Caco-2 (cell line): ENCODE measurements at regions not wholly inside any gene's neighbourhood (a gene's known extent, or its start where the extent isn't known, plus 50 kb on each side); places are given as distances from the start of the nearest gene placed in this dataset.

ENCODE experiments used
- BruUV-seq: library from RNA; stranded (reverse); fragments of 400-500 nt; replicated peaks from 2 replicates; lab custom pipeline; 2021; lab: Mats Ljungman, UMichigan
- CTCF ChIA-PET: fragments of 300-600 bp; sonication (Branson Sonifier 250); formaldehyde crosslinking; loops from one replicate; lab custom pipeline; 2022; ENCODE audit warnings: antibody characterized with exemption; lab: Charles Lee
- POLR2A ChIA-PET: fragments of 300-600 bp; sonication (Branson Sonifier 250); formaldehyde crosslinking; loops from one replicate; lab custom pipeline; 2022; ENCODE audit warnings: antibody characterized with exemption; lab: Charles Lee
- DNase-seq, 2 experiments: peaks; one replicate each; pipeline versions ENCODE4 v3.0.0 to v3.0.0-alpha.2; 2020 to 2022
- H3K27me3 ChIP-seq: replicated peaks from 2 replicates; pipeline ENCODE4 v1.6.0; 2011; ENCODE audit warnings: low read length; ENCODE audit not compliant: control insufficient read depth, insufficient read depth
- H3K36me3 ChIP-seq: 2 replicates; pipeline ENCODE4 v1.5.1; 2011; ENCODE audit warnings: low read length; ENCODE audit not compliant: control insufficient read depth, insufficient read depth
- H3K4me1 ChIP-seq: fragments of 250-450 bp; sonication (Bioruptor Pico); 2 replicates; pipeline ENCODE4 v1.5.1; 2020; ENCODE audit warnings: mild to moderate bottlenecking
- H3K4me3 ChIP-seq: 2 replicates; pipeline ENCODE4 v1.5.1; 2011; ENCODE audit warnings: low read depth, mild to moderate bottlenecking, control low read depth, low read length
- H3K9me3 ChIP-seq: fragments of 250-450 bp; sonication (Bioruptor Pico); 2 replicates; pipeline ENCODE4 v1.5.1; 2020; ENCODE audit warnings: mild to moderate bottlenecking, moderate library complexity
- H3K27ac Mint-ChIP-seq: one replicate; pipeline ENCODE4 v1.8.0; 2022; ENCODE audit warnings: mixed read lengths; ENCODE audit not compliant: unreplicated experiment
- H3K27me3 Mint-ChIP-seq: one replicate; pipeline ENCODE4 v1.8.0; 2022; ENCODE audit warnings: mixed read lengths; ENCODE audit not compliant: insufficient read depth, unreplicated experiment
- H3K36me3 Mint-ChIP-seq: one replicate; pipeline ENCODE4 v1.8.0; 2022; ENCODE audit warnings: mild to moderate bottlenecking, mixed read lengths; ENCODE audit not compliant: insufficient read depth, unreplicated experiment
- H3K4me1 Mint-ChIP-seq: one replicate; pipeline ENCODE4 v1.8.0; 2022; ENCODE audit warnings: low read depth, mixed read lengths; ENCODE audit not compliant: unreplicated experiment
- H3K4me3 Mint-ChIP-seq: one replicate; pipeline ENCODE4 v1.8.0; 2022; ENCODE audit warnings: mild to moderate bottlenecking, moderate library complexity, mixed read lengths; ENCODE audit not compliant: unreplicated experiment
- H3K9me3 Mint-ChIP-seq: one replicate; pipeline ENCODE4 v1.8.0; 2022; ENCODE audit warnings: mixed read lengths; ENCODE audit not compliant: unreplicated experiment
- CTCF ChIP-seq, 2 experiments: fragments of 200-600 bp in 1 of 2; IDR thresholded peaks; 1 replicate in 1 of 2; 2 replicates in 1 of 2; pipeline versions ENCODE4 v1.5.1 to v1.8.0; 2011 to 2022; ENCODE audit warnings: antibody characterized with exemption in 1 of 2, control low read depth in 1 of 2, inconsistent platforms in 1 of 2, low read depth in 1 of 2, low read length in 1 of 2, mild to moderate bottlenecking in 1 of 2, moderate library complexity in 1 of 2; ENCODE audit not compliant: insufficient read depth in 1 of 2, severe bottlenecking in 1 of 2, unreplicated experiment in 1 of 2
- intact Hi-C: fragments of 100-400 bp; cut with micrococcal nuclease; formaldehyde crosslinking; loops from one replicate; pipeline ENCODE4 v1.10.0; 2022; ENCODE audit not compliant: unreplicated experiment

GRCh38 chr6:78489874-78490273 is 377.5 kb upstream of the IRAK1BP1 start:
- H3K27me3 Mint-ChIP-seq: no peaks in the 10 kb centered on the region
- Histone ChIP-seq H3K36me3 (no peaks in the 10 kb centered on the region), H3K4me3 (no peak overlapping the region), H3K27me3 (no peaks in the 10 kb centered on the region), H3K9me3 (no peaks in the 10 kb centered on the region), H3K4me1 (no peaks in the 10 kb centered on the region)
- no peaks in the 10 kb centered on the region for H3K36me3 Mint-ChIP-seq
- ChIA-PET CTCF (no interaction called here), POLR2A (no interaction called here)
- no peak overlapping the region for H3K4me3 Mint-ChIP-seq
- H3K27ac Mint-ChIP-seq: no peak overlapping the region
- no peak for DNase-seq
- intact Hi-C loops: no loop called here
- H3K4me1 Mint-ChIP-seq: no peaks in the 10 kb centered on the region
- no peaks in the 10 kb centered on the region for H3K9me3 Mint-ChIP-seq
- no peak for TF ChIP-seq CTCF (IDR thresholded peaks at IDR 0.05; ENCODE audit: insufficient read depth in 1 of 2, low read depth in 1 of 2, low read length in 1 of 2, severe bottlenecking in 1 of 2, unreplicated experiment in 1 of 2)
- no TSS peak for BruUV-seq

GRCh38 chr6:78492351-78493017 is 374.9 kb upstream of the IRAK1BP1 start:
- Mint-ChIP-seq H3K9me3 (no peaks in the 10 kb centered on the region), H3K27ac (no peak overlapping the region), H3K4me3 (no peak overlapping the region), H3K27me3 (peaks cover 1% of the 10 kb centered on the region), H3K36me3 (no peaks in the 10 kb centered on the region), H3K4me1 (no peaks in the 10 kb centered on the region)
- Histone ChIP-seq H3K4me1 (no peaks in the 10 kb centered on the region), H3K27me3 (no peaks in the 10 kb centered on the region), H3K9me3 (no peaks in the 10 kb centered on the region), H3K36me3 (no peaks in the 10 kb centered on the region), H3K4me3 (no peak overlapping the region)
- intact Hi-C loops: no loop called here
- no peak for DNase-seq
- no peak for TF ChIP-seq CTCF (IDR thresholded peaks at IDR 0.05; ENCODE audit: insufficient read depth in 1 of 2, low read depth in 1 of 2, low read length in 1 of 2, severe bottlenecking in 1 of 2, unreplicated experiment in 1 of 2)
- ChIA-PET CTCF (no interaction called here), POLR2A (no interaction called here)
- BruUV-seq: no TSS peak

- no peaks in the 10 kb centered on the region for H3K9me3 ChIP-seq
- Mint-ChIP-seq H3K9me3 (no peaks in the 10 kb centered on the region), H3K4me3 (no peak overlapping the region), H3K27ac (no peak overlapping the region), H3K36me3 (no peaks in the 10 kb centered on the region), H3K27me3 (peaks cover 3% of the 10 kb centered on the region), H3K4me1 (no peaks in the 10 kb centered on the region)
- no peak for DNase-seq
- intact Hi-C loops: no loop called here
- H3K36me3 ChIP-seq: no peaks in the 10 kb centered on the region
- no peak for TF ChIP-seq CTCF (IDR thresholded peaks at IDR 0.05; ENCODE audit: insufficient read depth in 1 of 2, low read depth in 1 of 2, low read length in 1 of 2, severe bottlenecking in 1 of 2, unreplicated experiment in 1 of 2)
- H3K27me3 ChIP-seq: no peaks in the 10 kb centered on the region
- H3K4me3 ChIP-seq: no peak overlapping the region
- CTCF ChIA-PET: no interaction called here
- BruUV-seq: no TSS peak
- POLR2A ChIA-PET: no interaction called here
- no peaks in the 10 kb centered on the region for H3K4me1 ChIP-seq
Measured at GRCh38 chr6:78500299-78501089, 366.9 kb upstream of the IRAK1BP1 start.
